ENCODE measurements at regions not wholly inside any gene's neighbourhood (a gene's known extent, or its start where the extent isn't known, plus 50 kb on each side); places are given as distances from the start of the nearest gene placed in this dataset.

- DNase-seq = no peak
Observed at GRCh38 chr20:40809361-40809760, 120.3 kb upstream of the MAFB start.

GRCh38 chr20:40810332-40811000 lies 121.4 kb upstream of the MAFB start:
- no peak for DNase-seq

GRCh38 chr20:40811004-40811403 lies 122.0 kb upstream of the MAFB start:
- DNase-seq = no peak

GRCh38 chr20:40811660-40812414 lies 122.8 kb upstream of the MAFB start:
- DNase-seq = no peak

GRCh38 chr20:40812415-40812925 lies 123.4 kb upstream of the MAFB start:
- DNase-seq = no peak

GRCh38 chr20:40813029-40813431 lies 124.0 kb upstream of the MAFB start:
- no peak for DNase-seq

GRCh38 chr20:40813708-40814630 lies 124.9 kb upstream of the MAFB start:
- no peak for DNase-seq

GRCh38 chr20:40814631-40814960 lies 125.6 kb upstream of the MAFB start:
- DNase-seq = no peak

GRCh38 chr20:40815156-40816038 lies 126.4 kb upstream of the MAFB start:
- no peak for DNase-seq

GRCh38 chr20:40816039-40816352 lies 127.0 kb upstream of the MAFB start:
- no peak for DNase-seq

- no peak for DNase-seq
Observed at GRCh38 chr20:40821429-40821828, 132.4 kb upstream of the MAFB start.

GRCh38 chr20:40826699-40827098 lies 137.7 kb upstream of the MAFB start:
- no peak for DNase-seq

- DNase-seq = no peak
Observed at GRCh38 chr20:40835321-40835720, 146.3 kb upstream of the MAFB start.

- no peak for DNase-seq
Observed at GRCh38 chr20:40838509-40838908, 149.5 kb upstream of the MAFB start.

GRCh38 chr20:40843251-40843650 lies 154.2 kb upstream of the MAFB start:
- DNase-seq = no peak

- DNase-seq = no peak
Observed at GRCh38 chr20:40844332-40844731, 155.3 kb upstream of the MAFB start.

GRCh38 chr20:40848096-40848495 lies 159.1 kb upstream of the MAFB start:
- no peak for DNase-seq

GRCh38 chr20:40848526-40848925 lies 159.5 kb upstream of the MAFB start:
- DNase-seq = no peak

- DNase-seq = no peak
Observed at GRCh38 chr20:40849456-40849855, 160.4 kb upstream of the MAFB start.

- DNase-seq = no peak
Observed at GRCh38 chr20:40851051-40851450, 162.0 kb upstream of the MAFB start.

GRCh38 chr20:40855269-40855668 lies 166.2 kb upstream of the MAFB start:
- DNase-seq = no peak

GRCh38 chr20:40856653-40857052 lies 167.6 kb upstream of the MAFB start:
- no peak for DNase-seq

GRCh38 chr20:40860487-40860902 lies 168.1 kb upstream of the TOP1 start:
- no peak for DNase-seq

Data from NCI-H1048 (cell line).